HG02884 (cell line): ENCODE measurements at regions not wholly inside any gene's neighbourhood (a gene's known extent, or its start where the extent isn't known, plus 50 kb on each side); places are given as distances from the start of the nearest gene placed in this dataset.
"Not testable (repeated sequence)": the region's sequence is repeated elsewhere in the genome, so short reads cannot be mapped to it uniquely, and the experiment has no call there.

Experiments
- ATAC-seq: cut with Tn5 transposase; IDR thresholded peaks from one replicate; pipeline ENCODE4 v1.9.1; 2021; ENCODE audit warnings: mild to moderate bottlenecking, moderate library complexity; ENCODE audit not compliant: unreplicated experiment

DNA sequence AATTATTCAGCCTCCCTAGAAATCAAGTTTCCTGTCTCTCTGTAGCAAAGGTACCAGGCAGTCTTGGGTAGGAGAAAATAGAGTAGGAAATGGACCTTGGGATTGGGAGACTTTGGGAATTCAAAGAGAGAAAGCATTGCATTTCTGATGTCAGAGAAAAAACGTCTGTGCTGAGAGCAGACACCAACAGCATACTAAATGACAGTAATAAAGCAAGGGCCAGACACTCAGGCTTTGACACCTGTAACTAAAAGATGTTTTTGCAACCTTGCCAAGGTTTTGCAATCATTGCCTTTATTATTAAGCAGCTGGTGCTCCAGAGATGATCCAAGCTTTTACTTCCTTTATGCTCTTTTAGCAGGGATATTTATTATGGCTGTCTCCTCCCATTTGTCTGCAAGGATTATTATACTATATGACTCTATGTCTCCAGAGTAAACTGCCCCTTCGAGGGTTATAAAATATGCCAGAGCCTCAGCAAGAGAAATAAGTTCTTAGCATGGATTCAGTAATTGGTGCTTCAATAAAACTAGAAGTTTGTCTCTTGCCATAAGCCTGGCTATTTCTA is 85.2 kb upstream of the GRAMD1B start:
- ATAC-seq, result no peak

DNA sequence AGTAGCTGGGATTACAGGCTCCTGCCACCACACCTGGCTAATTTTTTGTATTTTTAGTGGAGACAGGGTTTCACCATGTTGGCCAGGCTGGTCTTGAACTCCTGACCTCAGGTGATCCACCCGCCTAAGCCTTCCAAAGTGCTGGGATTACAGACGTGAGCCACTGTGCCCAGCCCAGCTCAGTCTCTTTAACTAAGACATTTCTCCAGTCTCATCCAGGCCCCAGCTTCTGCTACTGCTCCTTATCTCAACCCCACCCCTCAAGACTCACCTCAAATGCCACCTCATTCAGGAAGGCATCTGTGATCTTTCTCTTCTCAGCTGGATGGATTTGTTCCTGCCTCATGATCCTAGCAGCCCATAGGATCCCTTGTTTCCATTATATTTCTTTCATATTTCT is 85.9 kb upstream of the GRAMD1B start:
- ATAC-seq, result not testable (repeated sequence)

DNA sequence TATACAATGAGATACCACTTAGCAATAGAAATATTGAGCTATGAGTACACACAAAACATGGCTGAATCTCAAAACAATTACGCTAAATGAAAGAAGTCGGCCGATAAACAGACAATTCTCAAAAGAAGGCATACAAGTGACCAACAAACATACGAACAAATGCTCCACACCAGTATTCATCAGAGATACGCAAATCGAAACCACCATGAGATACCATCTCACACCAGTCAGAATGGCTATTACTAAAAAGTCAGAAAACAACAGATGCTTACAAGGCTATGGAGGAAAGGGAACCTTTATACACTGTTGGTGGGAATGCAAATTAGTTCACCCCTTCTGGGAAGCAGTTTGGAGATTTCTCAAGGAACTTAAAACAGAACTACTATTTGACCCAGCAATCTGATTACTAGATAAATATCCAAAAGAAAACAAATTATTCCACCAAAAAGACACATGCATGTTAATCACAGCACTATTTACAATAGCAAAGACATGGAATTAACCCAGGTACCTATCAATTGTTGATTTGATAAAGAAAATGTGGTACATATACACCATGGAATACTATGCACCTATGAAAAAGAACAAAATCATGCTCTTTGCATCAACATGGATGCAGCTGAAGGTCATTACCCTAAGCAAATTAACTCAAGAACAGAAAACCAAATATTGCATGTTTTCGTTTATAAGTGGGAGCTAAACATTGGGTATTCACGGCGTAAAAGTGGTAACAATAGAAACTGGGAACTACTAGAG is 90.9 kb upstream of the GRAMD1B start:
- ATAC-seq, result no peak

DNA sequence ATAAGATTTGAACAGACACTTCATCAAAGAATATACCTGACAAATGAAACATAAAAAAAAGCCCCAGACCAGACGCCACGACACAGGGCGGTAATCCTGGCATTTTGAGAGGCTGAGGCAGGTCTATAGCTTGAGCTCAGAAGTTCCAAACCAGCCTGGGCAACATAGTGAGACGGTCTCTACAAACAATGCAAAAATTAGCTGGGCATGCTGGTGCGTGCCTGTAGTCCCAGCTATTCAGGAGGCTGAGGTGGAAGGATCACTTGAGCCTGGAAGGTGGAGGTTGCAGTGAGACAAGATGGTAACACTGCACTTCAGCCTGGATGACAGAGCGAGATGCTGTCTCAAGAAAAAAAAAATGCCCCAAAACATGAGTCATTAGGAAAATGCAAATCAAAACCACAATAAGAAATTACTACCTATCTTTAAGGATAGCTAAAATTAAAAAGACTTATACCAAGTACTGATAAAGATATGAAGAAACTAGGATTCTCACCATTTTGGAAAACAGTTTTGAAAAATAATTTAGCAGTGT is 91.7 kb upstream of the GRAMD1B start:
- no peak for ATAC-seq

DNA sequence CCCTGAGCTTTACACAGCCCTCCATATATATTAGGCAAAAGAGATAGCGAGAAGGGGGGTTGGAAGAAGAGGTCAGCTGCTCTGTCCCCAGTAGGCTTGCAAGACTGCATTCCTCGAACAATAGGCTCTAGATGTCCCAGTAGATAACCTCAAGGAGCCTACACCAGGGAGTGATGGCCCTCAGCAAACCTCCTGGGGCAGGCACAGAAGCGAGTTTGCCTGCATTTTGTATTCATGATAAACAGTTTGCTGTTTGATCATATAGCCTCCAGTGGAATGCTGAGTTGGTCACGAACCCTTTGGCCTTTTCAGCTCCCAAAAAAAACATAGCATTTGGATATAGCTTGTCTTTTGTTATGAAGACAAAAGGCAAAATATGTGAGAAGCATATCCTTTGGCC is 95.1 kb upstream of the GRAMD1B start:
- no peak for ATAC-seq

DNA sequence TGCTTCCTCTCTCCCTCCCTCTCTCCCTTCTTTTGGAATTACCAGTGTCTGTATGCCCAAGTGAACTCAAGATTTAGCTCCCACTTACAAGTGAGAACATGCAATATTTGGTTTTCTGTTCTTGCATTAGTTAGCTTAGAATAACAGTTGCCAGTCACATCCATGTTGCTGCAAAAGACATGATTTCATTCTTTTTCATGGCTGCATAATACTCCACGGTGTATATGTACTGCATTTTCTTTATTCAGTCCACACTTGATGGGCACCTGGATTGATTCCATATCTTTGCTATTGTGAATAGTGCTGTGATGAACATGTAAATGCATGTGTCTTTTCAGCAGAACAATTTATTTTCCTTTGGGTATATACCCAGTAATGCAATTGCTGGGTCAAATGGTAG is 97.5 kb upstream of the GRAMD1B start:
- not testable (repeated sequence) for ATAC-seq

DNA sequence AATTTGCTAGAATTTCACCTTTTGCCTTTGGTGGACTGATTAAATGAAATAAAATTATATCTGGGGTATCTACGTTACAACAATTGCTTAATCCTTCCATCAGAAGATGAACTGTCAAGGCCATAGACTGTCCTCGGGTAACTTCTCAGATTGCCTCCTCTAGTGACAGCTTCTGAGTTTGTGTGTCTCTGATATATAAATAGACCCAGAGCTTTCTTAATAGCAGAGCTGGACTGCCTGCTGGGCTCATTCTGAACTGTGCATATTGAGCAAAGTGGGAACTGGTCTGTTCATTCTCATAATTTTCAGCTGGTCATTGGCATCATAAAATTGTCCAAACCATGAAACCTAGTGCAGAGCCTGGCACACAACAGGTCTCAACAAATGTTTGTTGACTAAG is 99.1 kb upstream of the GRAMD1B start:
- no peak for ATAC-seq

DNA sequence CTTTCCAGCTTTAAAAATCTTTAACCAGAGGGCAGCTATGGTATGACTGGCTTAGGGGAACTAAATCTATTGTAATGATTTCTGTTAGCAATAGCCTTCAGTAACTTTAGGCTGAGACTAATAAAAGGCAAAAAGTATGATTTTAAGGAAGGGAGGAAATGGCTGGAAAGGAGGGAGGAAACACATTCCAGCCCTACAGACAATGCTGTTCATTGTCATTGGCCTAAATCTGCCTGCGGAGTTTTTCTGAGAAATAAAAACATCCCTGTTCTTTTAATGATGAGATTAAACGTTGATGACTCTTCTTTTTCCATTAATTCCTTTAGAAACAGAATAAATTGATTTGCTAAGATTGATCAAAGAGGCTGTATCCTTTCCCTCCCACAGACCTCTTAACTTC is 99.6 kb upstream of the GRAMD1B start:
- ATAC-seq, result no peak

DNA sequence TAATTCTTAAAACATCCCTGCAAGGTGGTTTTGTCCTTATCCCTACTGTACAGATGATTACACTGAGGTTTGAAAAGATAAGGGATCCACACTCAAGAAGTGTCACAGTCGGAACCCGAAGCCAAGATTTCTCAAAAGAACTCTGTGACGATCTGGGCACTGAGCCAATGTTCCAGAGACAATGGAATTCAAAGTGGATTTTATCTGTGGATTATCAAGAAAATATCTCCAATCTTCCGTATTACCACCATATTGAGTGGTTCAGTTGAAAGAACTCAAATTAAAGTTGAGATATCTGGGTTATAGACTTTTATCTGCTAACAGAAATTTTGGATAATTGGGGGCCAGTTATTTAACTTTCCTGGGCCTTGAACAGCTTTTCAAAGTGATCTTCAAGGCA is 100.0 kb upstream of the GRAMD1B start:
- ATAC-seq, result no peak

DNA sequence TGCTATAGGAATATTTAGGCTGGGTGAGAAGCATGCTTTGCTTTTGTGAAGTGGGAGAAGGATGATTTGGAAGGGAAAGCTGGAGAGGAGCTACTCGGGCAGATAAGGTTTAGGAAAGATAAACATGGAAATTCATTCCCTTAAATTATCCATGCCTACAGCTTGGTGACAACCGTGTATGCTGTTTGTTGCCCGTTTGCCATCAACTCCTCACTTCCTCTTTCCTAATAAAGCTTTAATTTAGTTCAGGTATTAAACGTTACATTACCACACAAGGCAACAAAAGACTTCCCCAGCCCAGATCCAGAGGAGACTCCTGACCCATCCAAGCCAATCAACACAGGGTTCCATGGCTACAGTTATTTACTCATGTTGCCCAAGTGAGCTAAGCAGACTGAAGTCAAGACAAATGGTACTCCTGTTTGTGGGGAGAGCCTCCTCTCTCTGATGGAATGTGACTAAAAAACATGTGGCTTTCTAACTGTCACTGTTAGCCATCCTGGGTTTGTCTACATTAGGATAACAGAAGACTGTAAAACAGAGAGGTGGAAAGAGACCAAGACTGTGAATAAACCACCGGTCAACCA is 101.7 kb upstream of the GRAMD1B start:
- ATAC-seq, result no peak

DNA sequence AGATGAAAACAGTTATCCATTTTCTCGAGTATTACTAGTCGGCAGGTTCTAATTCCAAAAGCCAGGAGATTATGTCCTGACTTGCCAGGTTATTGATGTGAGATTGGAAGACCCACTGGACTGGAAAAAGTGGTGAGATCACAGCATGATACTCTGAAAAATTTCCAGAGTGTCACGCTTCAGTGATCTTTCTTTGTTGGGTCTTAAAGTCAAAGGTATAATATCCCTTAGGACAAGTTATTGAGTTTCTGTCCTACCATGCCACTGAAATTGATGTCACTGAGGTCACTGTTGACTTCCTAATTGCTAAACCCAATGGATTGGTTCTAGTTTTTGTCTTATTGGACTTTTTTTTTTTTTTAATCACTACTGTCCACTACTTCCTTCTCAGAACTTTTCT is 104.5 kb upstream of the GRAMD1B start:
- no peak for ATAC-seq

DNA sequence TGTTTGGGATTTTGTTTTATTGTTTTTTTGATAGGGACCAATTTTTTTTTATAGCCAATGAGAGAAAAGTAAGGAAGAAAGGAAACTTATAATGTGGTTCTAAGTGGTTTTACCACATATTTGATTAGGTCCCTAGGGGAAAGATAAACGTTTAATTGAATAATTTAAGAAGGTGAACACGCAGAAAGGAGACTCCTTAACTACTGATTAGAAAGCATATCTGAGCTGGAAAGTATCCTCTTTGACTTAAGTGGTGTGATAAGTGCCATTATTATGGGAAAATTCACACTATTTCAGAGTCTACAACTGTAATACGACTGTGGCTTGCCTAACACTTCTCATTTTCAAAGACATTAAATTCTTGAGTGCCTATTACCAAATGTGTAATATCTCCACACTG is 106.5 kb upstream of the GRAMD1B start:
- ATAC-seq, result no peak

DNA sequence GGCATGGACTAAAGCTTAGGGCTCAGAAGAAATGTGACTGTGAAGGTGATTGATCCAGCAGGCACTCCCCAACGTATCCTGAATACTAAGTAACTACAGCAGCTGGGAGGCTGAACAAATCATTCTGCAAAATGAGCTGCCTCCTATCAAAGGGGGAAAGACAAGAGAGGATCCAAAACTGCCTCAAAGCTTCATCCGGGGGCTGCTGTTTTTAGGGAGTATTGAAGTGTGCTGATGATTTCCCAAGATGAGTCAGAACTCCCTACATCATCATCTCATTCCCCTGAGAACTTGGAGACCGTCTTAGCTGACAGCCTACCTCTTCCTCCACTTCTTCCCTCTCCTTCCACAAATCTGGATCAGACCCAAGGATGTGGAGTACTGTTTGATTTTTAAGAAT is 108.4 kb upstream of the GRAMD1B start:
- ATAC-seq, result no peak

DNA sequence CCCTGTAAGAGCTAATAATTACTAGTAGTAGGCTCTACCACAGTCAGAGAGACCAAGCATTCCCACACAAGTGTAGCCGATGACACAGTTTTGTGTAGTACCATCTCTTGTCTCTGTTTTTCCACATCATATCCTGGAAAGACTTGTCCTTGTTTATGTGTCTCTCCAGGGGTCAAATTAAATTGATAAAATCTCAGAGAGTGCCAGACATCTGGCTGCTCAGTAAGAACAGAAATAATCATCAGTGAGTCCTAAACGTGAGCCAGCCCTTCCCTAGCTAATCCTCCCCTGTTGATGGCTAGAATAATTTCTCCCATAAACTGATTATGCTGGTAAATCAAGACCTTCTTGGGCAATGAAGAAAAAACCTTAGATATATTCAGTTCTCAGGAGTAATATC is 111.4 kb upstream of the GRAMD1B start:
- no peak for ATAC-seq

DNA sequence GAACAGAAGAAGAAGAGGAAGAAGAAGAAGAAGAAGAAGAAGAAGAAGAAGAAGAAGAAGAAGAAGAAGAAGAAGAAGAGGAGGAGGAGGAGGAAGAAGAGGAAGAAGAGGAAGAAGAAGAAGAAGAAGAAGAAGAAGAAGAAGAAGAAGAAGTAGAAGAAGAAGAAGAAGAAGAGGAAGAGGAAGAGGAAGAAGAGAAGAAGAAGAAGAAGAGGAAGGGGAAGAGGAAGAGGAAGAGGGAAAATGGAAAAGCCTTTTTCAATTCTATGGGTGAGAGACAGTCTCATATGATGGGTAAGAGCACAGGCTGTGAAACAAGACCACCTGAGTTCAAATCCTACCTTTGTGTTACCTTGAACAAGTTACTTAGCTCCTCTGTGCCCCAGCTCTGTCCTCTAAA is 111.9 kb upstream of the GRAMD1B start:
- not testable (repeated sequence) for ATAC-seq

DNA sequence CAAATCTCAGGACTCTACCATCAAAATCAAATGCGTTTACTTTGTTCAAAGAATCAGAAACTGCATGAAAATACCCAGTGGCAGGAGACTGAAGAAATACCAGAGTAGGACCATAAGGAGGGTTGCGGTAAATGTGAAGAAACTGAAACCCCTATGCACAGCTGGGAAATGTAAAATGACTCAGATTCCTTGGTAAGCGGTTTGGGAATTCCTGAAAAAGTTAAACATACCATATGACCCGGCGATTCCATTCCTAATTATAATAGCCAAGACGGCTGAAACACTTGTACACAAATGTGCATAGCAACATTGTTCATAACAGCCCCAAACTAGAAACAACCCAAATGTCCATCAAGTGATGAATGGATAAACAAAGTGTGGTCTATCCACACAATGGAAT is 114.1 kb upstream of the GRAMD1B start:
- ATAC-seq, result no peak

DNA sequence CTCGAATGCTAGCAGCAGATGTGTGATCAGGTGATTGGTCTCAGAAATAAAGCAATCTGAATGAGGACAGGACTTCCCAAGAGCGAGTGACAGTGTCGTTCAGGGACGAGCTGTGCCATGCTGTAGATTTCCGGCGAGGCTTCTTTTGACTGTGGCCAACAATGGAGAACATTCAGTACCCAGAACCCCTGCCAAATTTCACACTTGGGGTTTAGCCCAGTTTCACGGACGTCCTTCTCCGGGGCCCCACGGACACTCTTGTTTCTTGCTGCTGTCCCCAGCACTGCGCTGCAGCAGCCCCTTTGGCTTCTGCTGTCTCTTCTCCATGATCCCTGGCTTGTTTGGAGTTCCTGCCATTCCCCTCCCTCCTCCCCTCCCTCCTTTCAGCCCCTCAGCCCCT is 115.1 kb upstream of the GRAMD1B start:
- ATAC-seq, result no peak

DNA sequence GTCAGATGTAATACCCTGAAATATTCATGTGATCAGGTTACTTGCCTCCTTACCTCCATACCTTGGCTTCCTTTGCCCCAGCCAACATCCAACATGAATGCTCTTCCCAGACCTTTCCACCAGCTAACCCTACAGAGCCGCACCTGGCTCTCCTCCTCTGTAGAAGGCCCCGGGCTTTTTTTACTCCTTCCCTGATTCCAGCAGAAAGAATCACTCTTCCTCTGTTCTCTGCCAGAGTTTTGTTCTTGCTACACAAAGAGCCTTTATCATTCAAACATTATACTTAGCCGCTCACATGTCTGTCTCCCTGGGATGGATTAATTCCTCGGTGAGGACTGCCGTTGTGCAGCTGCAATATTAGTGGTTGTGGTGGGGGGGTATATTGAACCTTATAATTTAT is 116.8 kb upstream of the GRAMD1B start:
- ATAC-seq, result no peak

DNA sequence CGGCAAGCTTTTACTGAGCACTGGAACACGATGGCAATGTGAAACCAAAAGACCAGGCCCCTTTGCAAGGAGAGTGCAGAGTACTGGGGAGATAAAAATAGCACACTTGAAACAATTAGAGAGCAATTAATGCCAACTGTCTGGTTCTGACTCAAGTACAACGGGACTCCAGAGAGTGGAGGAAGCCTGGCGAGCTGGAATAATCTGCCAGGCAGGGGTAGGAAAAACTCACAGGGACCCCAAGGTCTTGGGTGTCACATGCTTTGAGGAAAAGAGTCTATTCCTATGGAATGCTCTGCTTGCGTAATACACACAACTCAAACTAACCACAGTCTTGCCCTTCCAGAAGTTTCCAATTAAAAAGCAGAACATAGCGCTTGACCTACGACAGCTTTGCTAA is 113.0 kb upstream of the CLMP start:
- ATAC-seq, result no peak

DNA sequence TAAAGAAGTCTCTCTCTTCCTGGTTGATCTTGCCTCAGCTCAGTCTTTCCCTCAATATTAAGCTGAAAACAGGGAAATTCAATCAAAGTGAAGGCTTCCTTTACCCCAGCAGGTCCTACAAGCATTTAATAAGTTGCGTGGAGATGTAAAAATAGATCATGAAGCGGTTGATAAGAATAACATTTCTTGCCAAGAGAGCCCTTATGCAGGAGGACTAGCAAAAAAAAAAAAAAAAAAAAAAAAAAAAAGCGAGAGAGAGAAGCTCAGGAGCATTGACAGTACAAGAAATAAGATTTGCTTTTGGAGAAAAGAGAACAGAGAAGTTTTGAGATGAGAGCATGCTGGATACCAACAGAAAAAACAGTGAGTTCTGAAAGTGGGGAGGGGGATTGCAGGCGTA is 112.2 kb upstream of the CLMP start:
- no peak for ATAC-seq

DNA sequence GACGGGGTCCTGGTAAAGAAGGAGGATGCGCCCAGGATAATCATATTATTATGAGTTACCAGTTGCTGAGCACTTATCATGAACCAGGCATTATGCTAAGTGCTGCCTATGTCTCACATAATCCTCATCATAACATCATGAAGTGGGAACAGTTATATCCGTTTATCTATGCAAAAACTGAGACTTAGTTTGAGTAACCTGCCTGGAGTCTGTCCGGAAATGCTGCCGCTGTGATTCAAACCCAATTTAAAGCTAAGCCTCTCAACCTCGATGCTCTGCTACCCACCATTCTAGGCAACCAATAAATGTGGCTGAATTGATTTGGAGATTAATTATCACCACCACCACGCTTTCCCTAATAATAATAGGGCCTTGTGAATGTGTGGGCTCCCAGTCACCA is 111.5 kb upstream of the CLMP start:
- ATAC-seq, result no peak

DNA sequence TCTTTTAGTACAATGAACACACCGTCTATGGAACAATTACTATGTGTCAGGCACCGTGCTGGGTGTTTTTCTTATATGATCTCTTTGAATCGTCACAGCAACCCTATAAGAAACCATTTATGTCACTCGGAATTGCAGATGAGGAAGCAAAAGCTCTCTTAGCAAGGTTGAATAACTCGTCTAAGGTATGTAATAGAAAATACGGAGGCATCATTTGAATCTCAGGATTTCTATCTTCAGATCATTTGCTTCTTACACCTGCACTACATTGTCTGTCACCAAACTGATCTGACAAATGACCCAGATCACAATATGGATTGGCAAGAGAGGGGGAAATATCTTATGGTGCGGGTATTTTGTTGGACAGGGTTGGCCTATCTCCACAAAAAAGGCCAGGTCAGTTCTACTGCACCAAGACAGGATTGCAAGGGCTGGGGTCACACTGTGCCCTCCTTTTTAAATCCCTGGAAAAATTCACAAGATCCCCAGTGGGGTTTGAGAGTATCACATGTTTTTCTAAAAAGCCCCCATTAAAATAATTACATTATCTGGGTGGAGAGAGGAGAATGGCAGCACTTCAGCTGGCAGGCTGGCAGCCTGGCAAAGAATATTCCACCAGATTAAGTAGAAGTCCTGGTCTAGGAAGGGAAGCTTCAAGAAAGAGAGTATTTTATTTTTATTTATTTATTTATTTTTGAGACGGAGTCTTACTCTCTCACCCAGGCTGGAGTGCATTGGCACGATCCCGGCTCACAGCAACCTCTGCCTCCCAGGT is 110.7 kb upstream of the CLMP start:
- no peak for ATAC-seq
